ENCODE measurements at regions not wholly inside any gene's neighbourhood (a gene's known extent, or its start where the extent isn't known, plus 50 kb on each side); places are given as distances from the start of the nearest gene placed in this dataset.

GRCh38 chr13:72534951-72535640 is 192.3 kb downstream of the MZT1 start:
- TF ChIP-seq CTCF (IDR thresholded peaks at IDR 0.05) (no peak), POLR2AphosphoS5 (IDR thresholded peaks at IDR 0.05) (no peak)

All from sigmoid colon (tissue), 4 donors.